Choroid plexus epithelial cell (primary cell): ENCODE measurements at regions not wholly inside any gene's neighbourhood (a gene's known extent, or its start where the extent isn't known, plus 50 kb on each side); places are given as distances from the start of the nearest gene placed in this dataset.
A peak's percentile ranks its signal among the peaks of the same experiment; 100 is the strongest.
"Not testable (repeated sequence)": the region's sequence is repeated elsewhere in the genome, so short reads cannot be mapped to it uniquely, and the experiment has no call there.

Source experiments
- DNase-seq: peaks from one replicate; pipeline ENCODE4 v3.0.0-alpha.2; 2010; ENCODE audit warnings: low read depth
- H3K4me3 ChIP-seq: 2 replicates; pipeline ENCODE4 v1.5.1; 2011; ENCODE audit warnings: low read depth, mild to moderate bottlenecking, control low read depth, low read length, moderate library complexity
- CTCF ChIP-seq: conservative IDR thresholded peaks from 2 replicates; pipeline ENCODE4 v1.5.1; 2011; ENCODE audit warnings: low read depth, mild to moderate bottlenecking, control low read depth, inconsistent platforms, low read length, moderate library complexity

DNA sequence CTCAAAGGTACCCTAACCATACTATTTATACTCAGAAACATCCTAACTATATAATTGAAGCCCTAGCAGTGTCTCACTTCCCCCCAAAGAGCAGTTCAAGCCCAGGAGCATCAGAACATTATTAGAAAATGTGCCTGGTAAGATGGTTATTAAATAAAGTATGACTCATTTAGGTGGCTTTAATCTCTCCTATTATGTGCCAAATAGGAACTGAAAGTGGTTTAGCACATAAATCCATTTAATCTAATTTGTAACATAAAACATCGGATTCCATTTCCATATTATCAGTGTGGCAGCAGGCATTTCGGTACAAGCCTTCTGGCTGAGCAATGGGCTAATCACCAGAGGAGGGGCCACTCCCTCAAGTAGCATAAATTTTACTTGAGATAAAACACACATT, 395.2 kb upstream of the TMTC1 start:
- TF ChIP-seq CTCF = no peak
- H3K4me3 ChIP-seq = no peak overlapping the region
- no peak for DNase-seq

- no peak for DNase-seq
- TF ChIP-seq CTCF = no peak
- no peak overlapping the region for H3K4me3 ChIP-seq
These were observed 386.3 kb upstream of the TMTC1 start for GRCh38 chr12:30169839-30170591.

DNA sequence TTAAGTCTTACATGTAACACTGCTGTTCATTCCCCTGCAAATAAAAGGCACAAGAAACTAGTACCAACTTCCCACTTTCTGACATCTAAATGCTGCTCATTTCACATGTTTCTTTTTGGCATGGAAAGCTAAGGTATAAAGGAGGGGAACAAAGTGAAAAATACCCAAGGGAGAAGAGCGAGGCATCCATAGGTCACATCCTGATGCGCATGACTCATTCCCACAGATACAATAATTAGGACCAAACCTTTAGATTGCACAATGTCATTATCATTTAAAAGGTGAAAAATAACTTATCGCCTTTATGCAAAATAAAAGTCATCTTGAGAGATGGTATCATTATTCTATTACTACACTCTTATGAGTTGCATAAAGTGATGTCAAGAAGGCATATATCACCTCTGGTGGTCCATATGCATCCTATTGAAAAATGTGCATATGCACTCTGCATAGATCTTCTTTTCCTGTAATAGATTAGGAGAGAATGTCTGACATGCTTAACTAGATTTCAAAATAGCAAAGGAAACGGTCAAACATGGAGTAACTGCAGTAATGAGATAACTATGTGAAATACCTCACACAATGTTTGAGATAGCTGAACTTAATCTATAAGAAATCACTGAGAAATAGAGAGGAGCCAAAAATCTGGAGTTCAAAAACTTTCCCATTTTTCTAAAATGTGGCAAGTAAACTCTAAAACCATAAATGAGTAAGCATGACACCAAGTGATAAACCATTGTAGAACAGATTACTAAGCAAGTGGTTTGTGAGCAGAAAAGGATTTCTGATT, 382.5 kb upstream of the TMTC1 start:
- TF ChIP-seq CTCF = no peak
- DNase-seq = peak; percentile 10
- H3K4me3 ChIP-seq = no peak overlapping the region

GRCh38 chr12:30164382-30165318, 380.9 kb upstream of the TMTC1 start:
- TF ChIP-seq CTCF = no peak
- no peak overlapping the region for H3K4me3 ChIP-seq
- no peak for DNase-seq

DNA sequence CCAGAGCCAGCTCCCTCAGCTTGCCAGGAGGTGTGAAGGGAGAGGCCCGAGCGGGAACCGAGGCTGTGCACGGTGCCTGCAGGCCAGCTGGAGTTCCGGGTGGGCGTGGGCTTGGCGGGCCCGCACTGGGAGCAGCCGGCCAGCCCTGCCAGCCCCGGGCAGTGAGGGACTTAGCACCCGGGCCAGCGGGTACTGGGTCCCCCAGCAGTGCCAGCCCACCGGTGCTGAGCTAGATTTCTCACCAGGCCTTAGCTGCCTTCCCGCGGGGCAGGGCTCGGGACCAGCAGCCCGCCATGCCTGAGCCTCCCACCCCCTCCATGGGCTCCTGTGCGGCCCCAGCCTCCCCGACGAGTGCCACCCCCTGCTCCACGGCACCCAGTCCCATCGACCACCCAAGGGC, 373.1 kb upstream of the TMTC1 start:
- H3K4me3 ChIP-seq, DNase-seq: not testable (repeated sequence)

GRCh38 chr12:30155001-30155730, 371.4 kb upstream of the TMTC1 start:
- DNase-seq = peak; percentile 42
- no peak for TF ChIP-seq CTCF
- H3K4me3 ChIP-seq = no peak overlapping the region
